DND-41 (cell line): ENCODE measurements at regions not wholly inside any gene's neighbourhood (a gene's known extent, or its start where the extent isn't known, plus 50 kb on each side); places are given as distances from the start of the nearest gene placed in this dataset.

ENCODE experiments used
- EZH2 ChIP-seq: IDR thresholded peaks from 3 replicates; pipeline ENCODE4 v1.6.1; 2012; ENCODE audit warnings: borderline replicate concordance, low read depth, mild to moderate bottlenecking, moderate library complexity, low read length, inconsistent platforms; ENCODE audit not compliant: severe bottlenecking
- TF ChIP-seq, protein P1 (sequence below): IDR thresholded peaks from 2 replicates; pipeline ENCODE4 v1.5.1; 2012; ENCODE audit warnings: borderline replicate concordance, low read length, moderate library complexity, mild to moderate bottlenecking; ENCODE audit not compliant: poor library complexity, severe bottlenecking; ENCODE audit errors: extremely low read depth

GRCh38 chr14:106843951-106844483, 1317.6 kb downstream of the TMEM121 start:
- TF ChIP-seq, protein P1, sequence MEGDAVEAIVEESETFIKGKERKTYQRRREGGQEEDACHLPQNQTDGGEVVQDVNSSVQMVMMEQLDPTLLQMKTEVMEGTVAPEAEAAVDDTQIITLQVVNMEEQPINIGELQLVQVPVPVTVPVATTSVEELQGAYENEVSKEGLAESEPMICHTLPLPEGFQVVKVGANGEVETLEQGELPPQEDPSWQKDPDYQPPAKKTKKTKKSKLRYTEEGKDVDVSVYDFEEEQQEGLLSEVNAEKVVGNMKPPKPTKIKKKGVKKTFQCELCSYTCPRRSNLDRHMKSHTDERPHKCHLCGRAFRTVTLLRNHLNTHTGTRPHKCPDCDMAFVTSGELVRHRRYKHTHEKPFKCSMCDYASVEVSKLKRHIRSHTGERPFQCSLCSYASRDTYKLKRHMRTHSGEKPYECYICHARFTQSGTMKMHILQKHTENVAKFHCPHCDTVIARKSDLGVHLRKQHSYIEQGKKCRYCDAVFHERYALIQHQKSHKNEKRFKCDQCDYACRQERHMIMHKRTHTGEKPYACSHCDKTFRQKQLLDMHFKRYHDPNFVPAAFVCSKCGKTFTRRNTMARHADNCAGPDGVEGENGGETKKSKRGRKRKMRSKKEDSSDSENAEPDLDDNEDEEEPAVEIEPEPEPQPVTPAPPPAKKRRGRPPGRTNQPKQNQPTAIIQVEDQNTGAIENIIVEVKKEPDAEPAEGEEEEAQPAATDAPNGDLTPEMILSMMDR, result no peak
- TF ChIP-seq EZH2, result no peak
